ENCODE measurements at regions not wholly inside any gene's neighbourhood (a gene's known extent, or its start where the extent isn't known, plus 50 kb on each side); places are given as distances from the start of the nearest gene placed in this dataset.

- no peak for TF ChIP-seq POLR2A (IDR thresholded peaks at IDR 0.05)
- no peak for TF ChIP-seq CTCF (IDR thresholded peaks at IDR 0.05)
Observed at GRCh38 chr2:41314511-41315070, 733.2 kb upstream of the PKDCC start.

Measured in uterus (tissue), 2 donors.